Activated naive CD4-positive, alpha-beta T cell treated with anti-CD3 and anti-CD28 coated beads, Interleukin-2, amount 50 U/mL, for 24 hours (primary cell): ENCODE measurements at regions not wholly inside any gene's neighbourhood (a gene's known extent, or its start where the extent isn't known, plus 50 kb on each side); places are given as distances from the start of the nearest gene placed in this dataset.

Experiments used
- H3K27ac Mint-ChIP-seq: one replicate; pipeline ENCODE4 v1.8.0; 2021; ENCODE audit warnings: mild to moderate bottlenecking, mixed read lengths
- H3K27me3 Mint-ChIP-seq: one replicate; pipeline ENCODE4 v1.8.0; 2021; ENCODE audit warnings: mixed read lengths
- H3K36me3 Mint-ChIP-seq: one replicate; pipeline ENCODE4 v1.8.0; 2021; ENCODE audit warnings: mixed read lengths
- H3K4me1 Mint-ChIP-seq: one replicate; pipeline ENCODE4 v1.8.0; 2021; ENCODE audit warnings: mixed read lengths
- H3K4me3 Mint-ChIP-seq: one replicate; pipeline ENCODE4 v1.8.0; 2021; ENCODE audit warnings: mild to moderate bottlenecking, mixed read lengths
- H3K9me3 Mint-ChIP-seq: one replicate; pipeline ENCODE4 v1.8.0; 2021; ENCODE audit warnings: mixed read lengths

- Mint-ChIP-seq H3K4me3 (no peak overlapping the region), H3K4me1 (peaks cover 32% of the 10 kb centered on the region), H3K9me3 (peaks cover 6% of the 10 kb centered on the region), H3K36me3 (no peaks in the 10 kb centered on the region), H3K27me3 (no peaks in the 10 kb centered on the region), H3K27ac (no peak overlapping the region)
Observed at GRCh38 chr4:3361406-3361805, 68.6 kb downstream of the RGS12 start.

GRCh38 chr4:3361896-3362295 is 69.1 kb downstream of the RGS12 start:
- no peaks in the 10 kb centered on the region for H3K27me3 Mint-ChIP-seq
- H3K36me3 Mint-ChIP-seq = no peaks in the 10 kb centered on the region
- no peak overlapping the region for H3K4me3 Mint-ChIP-seq
- peaks cover 6% of the 10 kb centered on the region for H3K9me3 Mint-ChIP-seq
- peaks cover 28% of the 10 kb centered on the region for H3K4me1 Mint-ChIP-seq
- no peak overlapping the region for H3K27ac Mint-ChIP-seq

- Mint-ChIP-seq H3K9me3 (peaks cover 1% of the 10 kb centered on the region), H3K4me3 (no peak overlapping the region), H3K36me3 (no peaks in the 10 kb centered on the region), H3K27ac (no peak overlapping the region), H3K4me1 (peaks cover 21% of the 10 kb centered on the region), H3K27me3 (no peaks in the 10 kb centered on the region)
Observed at GRCh38 chr4:3362431-3363287, 69.8 kb downstream of the RGS12 start.

GRCh38 chr4:3363411-3364141 is 70.8 kb downstream of the RGS12 start:
- H3K4me3 Mint-ChIP-seq = no peak overlapping the region

GRCh38 chr4:3364199-3364598 is 71.4 kb downstream of the RGS12 start:
- H3K27me3 Mint-ChIP-seq = no peaks in the 10 kb centered on the region
- H3K36me3 Mint-ChIP-seq = no peaks in the 10 kb centered on the region
- no peaks in the 10 kb centered on the region for H3K9me3 Mint-ChIP-seq
- H3K4me3 Mint-ChIP-seq = no peak overlapping the region
- peaks cover 22% of the 10 kb centered on the region for H3K4me1 Mint-ChIP-seq
- H3K27ac Mint-ChIP-seq = no peak overlapping the region

More at GRCh38 chr4:3363411-3364141, 70.8 kb downstream of the RGS12 start:
- Mint-ChIP-seq H3K27ac (no peak overlapping the region), H3K4me1 (peaks cover 17% of the 10 kb centered on the region), H3K36me3 (no peaks in the 10 kb centered on the region), H3K27me3 (no peaks in the 10 kb centered on the region), H3K9me3 (no peaks in the 10 kb centered on the region)

- Mint-ChIP-seq H3K36me3 (no peaks in the 10 kb centered on the region), H3K4me1 (peaks cover 24% of the 10 kb centered on the region), H3K4me3 (no peak overlapping the region), H3K9me3 (no peaks in the 10 kb centered on the region), H3K27me3 (peaks cover 1% of the 10 kb centered on the region), H3K27ac (no peak overlapping the region)
Observed at GRCh38 chr4:3364634-3365314, 72.0 kb downstream of the RGS12 start.

GRCh38 chr4:3365326-3365725 is 72.5 kb downstream of the RGS12 start:
- Mint-ChIP-seq H3K27me3 (peaks cover 1% of the 10 kb centered on the region), H3K4me1 (peaks cover 24% of the 10 kb centered on the region), H3K27ac (no peak overlapping the region), H3K9me3 (no peaks in the 10 kb centered on the region), H3K4me3 (no peak overlapping the region), H3K36me3 (no peaks in the 10 kb centered on the region)

GRCh38 chr4:3365871-3366842 is 73.3 kb downstream of the RGS12 start:
- Mint-ChIP-seq H3K27ac (no peak overlapping the region), H3K4me3 (no peak overlapping the region), H3K27me3 (peaks cover 1% of the 10 kb centered on the region), H3K36me3 (no peaks in the 10 kb centered on the region), H3K9me3 (no peaks in the 10 kb centered on the region), H3K4me1 (peaks cover 30% of the 10 kb centered on the region)

GRCh38 chr4:3366893-3367775 is 74.3 kb downstream of the RGS12 start:
- Mint-ChIP-seq H3K4me3 (no peak overlapping the region), H3K36me3 (no peaks in the 10 kb centered on the region), H3K27ac (no peak overlapping the region), H3K9me3 (no peaks in the 10 kb centered on the region), H3K4me1 (peaks cover 38% of the 10 kb centered on the region), H3K27me3 (peaks cover 1% of the 10 kb centered on the region)

GRCh38 chr4:3367866-3368265 is 73.9 kb upstream of the HGFAC start:
- H3K36me3 Mint-ChIP-seq = no peaks in the 10 kb centered on the region
- H3K4me1 Mint-ChIP-seq = peaks cover 44% of the 10 kb centered on the region
- peak overlapping the region; percentile 39 for H3K4me3 Mint-ChIP-seq
- no peak overlapping the region for H3K27ac Mint-ChIP-seq
- H3K9me3 Mint-ChIP-seq = no peaks in the 10 kb centered on the region
- peaks cover 1% of the 10 kb centered on the region for H3K27me3 Mint-ChIP-seq

- Mint-ChIP-seq H3K27me3 (peaks cover 1% of the 10 kb centered on the region), H3K36me3 (no peaks in the 10 kb centered on the region), H3K27ac (no peak overlapping the region), H3K4me1 (peaks cover 46% of the 10 kb centered on the region), H3K4me3 (peak overlapping the region; percentile 39), H3K9me3 (no peaks in the 10 kb centered on the region)
Observed at GRCh38 chr4:3368334-3368733, 73.4 kb upstream of the HGFAC start.

- no peaks in the 10 kb centered on the region for H3K36me3 Mint-ChIP-seq
- H3K27ac Mint-ChIP-seq = peak overlapping the region; percentile 27
- peak overlapping the region; percentile 87 for H3K4me3 Mint-ChIP-seq
- H3K9me3 Mint-ChIP-seq = no peaks in the 10 kb centered on the region
- H3K27me3 Mint-ChIP-seq = peaks cover 1% of the 10 kb centered on the region
- H3K4me1 Mint-ChIP-seq = peaks cover 52% of the 10 kb centered on the region
Observed at GRCh38 chr4:3368841-3369760, 72.7 kb upstream of the HGFAC start.
